Glutamatergic neuron (in vitro differentiated cells): ENCODE measurements at regions not wholly inside any gene's neighbourhood (a gene's known extent, or its start where the extent isn't known, plus 50 kb on each side); places are given as distances from the start of the nearest gene placed in this dataset.

Source experiments
- DNase-seq: peaks from one replicate; pipeline ENCODE4 v3.0.0; 2022
- H3K27ac Mint-ChIP-seq: one replicate; pipeline ENCODE4 v1.8.0; 2020; ENCODE audit warnings: mild to moderate bottlenecking, mixed read lengths, inconsistent platforms; ENCODE audit not compliant: unreplicated experiment
- H3K27me3 Mint-ChIP-seq: one replicate; pipeline ENCODE4 v1.8.0; 2020; ENCODE audit warnings: mild to moderate bottlenecking, moderate library complexity, mixed read lengths, inconsistent platforms; ENCODE audit not compliant: unreplicated experiment
- H3K36me3 Mint-ChIP-seq: one replicate; pipeline ENCODE4 v1.8.0; 2020; ENCODE audit warnings: mild to moderate bottlenecking, mixed read lengths, inconsistent platforms; ENCODE audit not compliant: unreplicated experiment
- H3K4me1 Mint-ChIP-seq: one replicate; pipeline ENCODE4 v1.8.0; 2020; ENCODE audit warnings: mild to moderate bottlenecking, low read depth, mixed read lengths, inconsistent platforms; ENCODE audit not compliant: unreplicated experiment
- H3K4me3 Mint-ChIP-seq: one replicate; pipeline ENCODE4 v1.8.0; 2020; ENCODE audit warnings: mild to moderate bottlenecking, mixed read lengths, inconsistent platforms; ENCODE audit not compliant: unreplicated experiment
- H3K9me3 Mint-ChIP-seq: one replicate; pipeline ENCODE4 v1.8.0; 2020; ENCODE audit warnings: mild to moderate bottlenecking, moderate library complexity, mixed read lengths, inconsistent platforms; ENCODE audit not compliant: unreplicated experiment
- CTCF ChIP-seq: fragments of 200-600 bp; sonication (generic); IDR thresholded peaks from one replicate; pipeline ENCODE4 v1.5.0; 2021; ENCODE audit not compliant: partially characterized antibody, unreplicated experiment

DNA sequence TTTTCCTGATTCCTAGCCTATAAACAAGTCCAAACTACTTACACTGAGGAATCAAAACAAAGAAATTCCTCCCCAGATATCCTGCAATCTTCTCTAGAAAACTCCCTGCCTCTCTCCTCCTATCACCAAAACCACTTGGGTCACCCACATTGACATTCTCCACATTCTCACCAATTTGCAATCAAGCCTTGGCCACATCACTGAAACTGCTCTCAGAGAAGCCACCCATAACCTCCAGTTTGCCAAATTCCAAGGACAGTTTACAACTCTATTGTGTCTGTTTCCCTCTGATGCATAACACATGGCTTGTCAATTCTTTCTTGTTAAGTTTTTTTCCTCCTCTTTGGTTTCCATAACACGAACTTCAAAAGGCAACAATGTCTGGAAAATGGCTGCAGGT lies 233.5 kb downstream of the XPNPEP1 start:
- H3K36me3 Mint-ChIP-seq: peaks cover 5% of the 10 kb centered on the region
- no peaks in the 10 kb centered on the region for H3K4me1 Mint-ChIP-seq
- H3K9me3 Mint-ChIP-seq: no peaks in the 10 kb centered on the region
- no peak for DNase-seq
- no peak overlapping the region for H3K27ac Mint-ChIP-seq
- no peak for TF ChIP-seq CTCF
- no peak overlapping the region for H3K4me3 Mint-ChIP-seq
- H3K27me3 Mint-ChIP-seq: peaks cover 2% of the 10 kb centered on the region

DNA sequence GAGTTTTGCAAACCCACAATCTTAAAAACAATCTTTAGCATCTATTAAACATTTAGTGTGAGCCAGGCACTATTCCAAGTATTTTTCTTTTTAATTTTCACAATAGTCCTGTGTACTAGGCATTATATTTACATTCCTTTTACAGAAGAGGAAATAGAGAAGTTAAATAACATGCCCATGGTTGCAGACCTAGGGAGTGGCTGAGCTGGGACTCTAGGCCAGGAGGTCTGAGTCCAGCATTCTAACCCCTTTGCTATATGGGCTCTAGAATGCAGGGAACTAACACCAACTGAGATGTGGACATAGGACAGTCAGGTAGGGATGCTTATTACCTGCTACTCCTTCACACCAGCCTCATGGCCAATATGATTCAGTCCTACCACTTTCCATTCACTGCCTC lies 243.8 kb downstream of the XPNPEP1 start:
- Mint-ChIP-seq H3K36me3 (no peaks in the 10 kb centered on the region), H3K9me3 (no peaks in the 10 kb centered on the region), H3K27ac (no peak overlapping the region), H3K4me3 (no peak overlapping the region), H3K4me1 (no peaks in the 10 kb centered on the region), H3K27me3 (no peaks in the 10 kb centered on the region)
- TF ChIP-seq CTCF: no peak
- DNase-seq: no peak

DNA sequence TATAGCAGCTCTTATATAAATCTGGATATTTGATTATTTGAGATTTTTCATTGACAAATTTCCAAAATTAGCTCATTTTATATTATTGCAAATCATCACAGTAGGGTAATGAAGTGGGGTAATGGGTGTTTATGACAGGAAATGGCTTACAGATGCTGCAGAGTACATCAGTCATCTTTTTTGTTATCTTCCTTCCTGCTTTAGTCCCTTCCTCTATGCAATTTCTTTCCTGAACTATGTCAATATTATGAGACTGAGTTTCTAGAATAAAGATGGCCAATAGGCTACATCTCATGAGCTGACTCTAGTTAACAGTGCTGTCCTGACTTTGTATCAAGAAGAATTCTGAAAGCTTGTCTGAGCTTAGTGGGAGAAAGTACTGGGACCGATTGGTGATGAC lies 244.5 kb downstream of the XPNPEP1 start:
- TF ChIP-seq CTCF: no peak
- DNase-seq: no peak

DNA sequence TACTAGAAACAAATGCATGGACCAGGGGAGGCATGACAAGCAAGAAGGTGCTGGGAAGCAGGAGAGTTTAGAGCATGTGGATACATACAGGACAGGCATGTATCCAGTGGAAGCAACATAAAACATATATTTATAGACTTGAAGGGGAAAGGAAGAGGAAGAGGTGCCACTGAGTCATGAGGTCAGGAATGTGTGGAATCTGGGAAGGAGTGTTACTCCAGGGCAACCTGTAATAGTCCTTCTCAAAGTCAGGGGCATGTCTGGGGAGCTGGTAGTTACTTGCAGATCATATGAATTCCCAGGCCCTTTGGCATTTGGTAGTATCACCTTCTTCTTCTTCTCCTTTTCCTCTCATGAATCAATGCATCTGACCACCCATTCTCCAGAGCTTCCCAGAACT lies 246.6 kb downstream of the XPNPEP1 start:
- DNase-seq: no peak
- no peaks in the 10 kb centered on the region for H3K27me3 Mint-ChIP-seq
- no peaks in the 10 kb centered on the region for H3K4me1 Mint-ChIP-seq
- no peak overlapping the region for H3K27ac Mint-ChIP-seq
- H3K36me3 Mint-ChIP-seq: no peaks in the 10 kb centered on the region
- TF ChIP-seq CTCF: no peak
- no peak overlapping the region for H3K4me3 Mint-ChIP-seq
- no peaks in the 10 kb centered on the region for H3K9me3 Mint-ChIP-seq

More for the DNA sequence above, 244.5 kb downstream of the XPNPEP1 start:
- no peaks in the 10 kb centered on the region for H3K4me1 Mint-ChIP-seq
- H3K9me3 Mint-ChIP-seq: no peaks in the 10 kb centered on the region
- no peaks in the 10 kb centered on the region for H3K36me3 Mint-ChIP-seq
- no peak overlapping the region for H3K4me3 Mint-ChIP-seq
- H3K27me3 Mint-ChIP-seq: no peaks in the 10 kb centered on the region
- H3K27ac Mint-ChIP-seq: no peak overlapping the region

DNA sequence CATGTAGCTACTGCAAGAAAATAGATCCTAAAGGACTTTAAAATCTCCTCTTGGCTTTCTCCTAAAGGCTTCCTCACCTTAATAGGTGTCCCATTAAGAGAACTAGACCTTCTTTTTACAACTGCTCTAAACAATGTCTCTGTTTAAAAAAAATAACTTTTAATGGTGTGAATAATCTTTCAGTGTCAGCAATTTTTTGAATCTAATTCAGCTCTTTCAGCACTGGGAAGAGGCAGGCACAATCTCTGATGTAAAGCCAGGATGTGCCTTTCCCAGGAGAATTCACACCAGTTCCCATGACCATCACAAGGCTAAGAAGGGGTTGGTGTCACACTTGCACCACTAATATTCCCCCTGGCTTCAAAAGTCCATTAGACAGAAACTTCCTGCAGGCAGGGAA lies 254.6 kb downstream of the XPNPEP1 start:
- Mint-ChIP-seq H3K4me3 (no peak overlapping the region), H3K36me3 (no peaks in the 10 kb centered on the region), H3K27me3 (no peaks in the 10 kb centered on the region), H3K9me3 (no peaks in the 10 kb centered on the region), H3K27ac (no peak overlapping the region), H3K4me1 (no peaks in the 10 kb centered on the region)
- DNase-seq: no peak
- no peak for TF ChIP-seq CTCF
